ENCODE measurements at regions not wholly inside any gene's neighbourhood (a gene's known extent, or its start where the extent isn't known, plus 50 kb on each side); places are given as distances from the start of the nearest gene placed in this dataset.

GRCh38 chr12:61871485-61871810 is 388.8 kb upstream of the USP15 start:
- POLR2A ChIA-PET, result no interaction called here
- Mint-ChIP-seq H3K4me3 (ENCODE audit: unreplicated experiment) (no peak overlapping the region), H3K9me3 (ENCODE audit: unreplicated experiment) (no peaks in the 10 kb centered on the region), H3K27me3 (ENCODE audit: insufficient read depth, unreplicated experiment) (no peaks in the 10 kb centered on the region), H3K4me1 (ENCODE audit: insufficient read depth, unreplicated experiment) (no peaks in the 10 kb centered on the region), H3K27ac (ENCODE audit: low read depth, unreplicated experiment) (no peak overlapping the region), H3K36me3 (ENCODE audit: insufficient read depth, unreplicated experiment) (no peaks in the 10 kb centered on the region)
- BruUV-seq (replicated peaks), result no TSS peak
- DNase-seq (ENCODE audit: unreplicated experiment), result no peak
- no peak for TF ChIP-seq CTCF (IDR thresholded peaks at IDR 0.05; ENCODE audit: unreplicated experiment)
- CTCF ChIA-PET, result no interaction called here
- intact Hi-C loops (cut with micrococcal nuclease), result no loop called here

- H3K36me3 Mint-ChIP-seq (ENCODE audit: insufficient read depth, unreplicated experiment), result no peaks in the 10 kb centered on the region
- CTCF ChIA-PET, result interaction anchor here (0.7 kb wide), 1 partner anchor 34 kb away, joined by 3 read pairs; no protein-coding TSS in a partner anchor
- POLR2A ChIA-PET, result no interaction called here
- no peak for TF ChIP-seq CTCF (IDR thresholded peaks at IDR 0.05; ENCODE audit: unreplicated experiment)
- no peaks in the 10 kb centered on the region for H3K27me3 Mint-ChIP-seq (ENCODE audit: insufficient read depth, unreplicated experiment)
- BruUV-seq (replicated peaks), result no TSS peak
- no peak overlapping the region for H3K27ac Mint-ChIP-seq (ENCODE audit: low read depth, unreplicated experiment)
- intact Hi-C loops (cut with micrococcal nuclease), result no loop called here
- H3K9me3 Mint-ChIP-seq (ENCODE audit: unreplicated experiment), result peaks cover 4% of the 10 kb centered on the region
- no peak for DNase-seq (ENCODE audit: unreplicated experiment)
- H3K4me3 Mint-ChIP-seq (ENCODE audit: unreplicated experiment), result no peak overlapping the region
- no peaks in the 10 kb centered on the region for H3K4me1 Mint-ChIP-seq (ENCODE audit: insufficient read depth, unreplicated experiment)
Observed at GRCh38 chr12:61879229-61879628, 381.0 kb upstream of the USP15 start.

GRCh38 chr12:61880186-61880585 is 380.0 kb upstream of the USP15 start:
- no peaks in the 10 kb centered on the region for H3K4me1 Mint-ChIP-seq (ENCODE audit: insufficient read depth, unreplicated experiment)
- intact Hi-C loops (cut with micrococcal nuclease), result no loop called here
- H3K27me3 Mint-ChIP-seq (ENCODE audit: insufficient read depth, unreplicated experiment), result no peaks in the 10 kb centered on the region
- DNase-seq (ENCODE audit: unreplicated experiment), result no peak
- H3K9me3 Mint-ChIP-seq (ENCODE audit: unreplicated experiment), result peaks cover 4% of the 10 kb centered on the region
- H3K36me3 Mint-ChIP-seq (ENCODE audit: insufficient read depth, unreplicated experiment), result no peaks in the 10 kb centered on the region
- no peak for TF ChIP-seq CTCF (IDR thresholded peaks at IDR 0.05; ENCODE audit: unreplicated experiment)
- no TSS peak for BruUV-seq (replicated peaks)
- ChIA-PET CTCF (interaction anchor here (1.5 kb wide), 1 partner anchor 12 kb away, joined by 3 read pairs; no protein-coding TSS in a partner anchor), POLR2A (no interaction called here)
- no peak overlapping the region for H3K4me3 Mint-ChIP-seq (ENCODE audit: unreplicated experiment)
- no peak overlapping the region for H3K27ac Mint-ChIP-seq (ENCODE audit: low read depth, unreplicated experiment)

- no TSS peak for BruUV-seq (replicated peaks)
- no peaks in the 10 kb centered on the region for H3K36me3 Mint-ChIP-seq (ENCODE audit: insufficient read depth, unreplicated experiment)
- ChIA-PET CTCF (interaction anchor here (0.9 kb wide), 1 partner anchor 11 kb away, joined by 3 read pairs; no protein-coding TSS in a partner anchor), POLR2A (no interaction called here)
- no peak overlapping the region for H3K4me3 Mint-ChIP-seq (ENCODE audit: unreplicated experiment)
- no peaks in the 10 kb centered on the region for H3K27me3 Mint-ChIP-seq (ENCODE audit: insufficient read depth, unreplicated experiment)
- H3K27ac Mint-ChIP-seq (ENCODE audit: low read depth, unreplicated experiment), result no peak overlapping the region
- no peak for TF ChIP-seq CTCF (IDR thresholded peaks at IDR 0.05; ENCODE audit: unreplicated experiment)
- H3K4me1 Mint-ChIP-seq (ENCODE audit: insufficient read depth, unreplicated experiment), result no peaks in the 10 kb centered on the region
- peak; percentile 35 for DNase-seq (ENCODE audit: unreplicated experiment)
- no peaks in the 10 kb centered on the region for H3K9me3 Mint-ChIP-seq (ENCODE audit: unreplicated experiment)
- intact Hi-C loops (cut with micrococcal nuclease), result no loop called here
Observed at GRCh38 chr12:61891632-61892031, 368.6 kb upstream of the USP15 start.

Measured in MCF 10A (cell line).